H1 (cell line): ENCODE measurements at regions not wholly inside any gene's neighbourhood (a gene's known extent, or its start where the extent isn't known, plus 50 kb on each side); places are given as distances from the start of the nearest gene placed in this dataset.

Experiments used
- CEBPB ChIP-seq: IDR thresholded peaks from 2 replicates; pipeline ENCODE4 v1.6.1; 2012; ENCODE audit warnings: low read depth, low read length
- GABPA ChIP-seq: IDR thresholded peaks from 2 replicates; pipeline ENCODE4 v1.6.1; 2011; ENCODE audit warnings: mild to moderate bottlenecking, low read length, moderate library complexity, borderline replicate concordance; ENCODE audit not compliant: insufficient read depth
- POLR2AphosphoS5 ChIP-seq: IDR thresholded peaks from 2 replicates; pipeline ENCODE4 v1.6.1; 2011; ENCODE audit warnings: low read depth, low read length
- TF ChIP-seq, protein P1 (sequence below), 3 experiments: IDR thresholded peaks; 1 replicate in 2 of 3; 2 replicates in 1 of 3; pipeline versions ENCODE4 v1.5.1 to v1.6.1; 2011; ENCODE audit warnings: low read length in 3 of 3, mild to moderate bottlenecking in 3 of 3, inconsistent platforms in 2 of 3, low read depth in 1 of 3, moderate library complexity in 1 of 3; ENCODE audit not compliant: insufficient read depth in 1 of 3; ENCODE audit errors: control extremely low read depth in 1 of 3

GRCh38 chr1:229056046-229056445 is 214.9 kb upstream of the RAB4A start:
- TF ChIP-seq GABPA = no peak
- TF ChIP-seq CEBPB = no peak
- TF ChIP-seq POLR2AphosphoS5 = no peak
- TF ChIP-seq, protein P1, sequence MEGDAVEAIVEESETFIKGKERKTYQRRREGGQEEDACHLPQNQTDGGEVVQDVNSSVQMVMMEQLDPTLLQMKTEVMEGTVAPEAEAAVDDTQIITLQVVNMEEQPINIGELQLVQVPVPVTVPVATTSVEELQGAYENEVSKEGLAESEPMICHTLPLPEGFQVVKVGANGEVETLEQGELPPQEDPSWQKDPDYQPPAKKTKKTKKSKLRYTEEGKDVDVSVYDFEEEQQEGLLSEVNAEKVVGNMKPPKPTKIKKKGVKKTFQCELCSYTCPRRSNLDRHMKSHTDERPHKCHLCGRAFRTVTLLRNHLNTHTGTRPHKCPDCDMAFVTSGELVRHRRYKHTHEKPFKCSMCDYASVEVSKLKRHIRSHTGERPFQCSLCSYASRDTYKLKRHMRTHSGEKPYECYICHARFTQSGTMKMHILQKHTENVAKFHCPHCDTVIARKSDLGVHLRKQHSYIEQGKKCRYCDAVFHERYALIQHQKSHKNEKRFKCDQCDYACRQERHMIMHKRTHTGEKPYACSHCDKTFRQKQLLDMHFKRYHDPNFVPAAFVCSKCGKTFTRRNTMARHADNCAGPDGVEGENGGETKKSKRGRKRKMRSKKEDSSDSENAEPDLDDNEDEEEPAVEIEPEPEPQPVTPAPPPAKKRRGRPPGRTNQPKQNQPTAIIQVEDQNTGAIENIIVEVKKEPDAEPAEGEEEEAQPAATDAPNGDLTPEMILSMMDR (IDR thresholded peaks at IDR 0.05; ENCODE audit: control extremely low read depth in 1 of 3, insufficient read depth in 1 of 3, low read depth in 1 of 3, low read length in 3 of 3) = no peak
